H9 (cell line): ENCODE measurements at regions not wholly inside any gene's neighbourhood (a gene's known extent, or its start where the extent isn't known, plus 50 kb on each side); places are given as distances from the start of the nearest gene placed in this dataset.

ENCODE experiments used
- DNase-seq: peaks from one replicate; pipeline ENCODE4 v3.0.0-alpha.2; 2017
- H2AFZ ChIP-seq: one replicate; pipeline ENCODE4 v1.6.1; 2013; ENCODE audit warnings: mild to moderate bottlenecking, low read length, control low read depth, moderate library complexity
- H2AK5ac ChIP-seq: 2 replicates; pipeline ENCODE4 v1.6.1; 2013; ENCODE audit warnings: low read length, control low read depth, mixed read lengths; ENCODE audit not compliant: insufficient read length
- H2BK120ac ChIP-seq: one replicate; pipeline ENCODE4 v1.6.1; 2013; ENCODE audit warnings: low read depth, mild to moderate bottlenecking, low read length, control low read depth, inconsistent platforms; ENCODE audit not compliant: poor library complexity, severe bottlenecking
- H2BK12ac ChIP-seq: 2 replicates; pipeline ENCODE4 v1.6.1; 2013; ENCODE audit warnings: low read length, control low read depth, mixed read lengths, low read depth; ENCODE audit not compliant: insufficient read length
- H2BK15ac ChIP-seq: 2 replicates; pipeline ENCODE4 v1.6.1; 2013; ENCODE audit warnings: low read depth, low read length, control low read depth
- H2BK20ac ChIP-seq: one replicate; pipeline ENCODE4 v1.6.1; 2013; ENCODE audit warnings: low read depth, mild to moderate bottlenecking, low read length, control low read depth, inconsistent platforms; ENCODE audit not compliant: poor library complexity, severe bottlenecking
- H2BK5ac ChIP-seq: 2 replicates; pipeline ENCODE4 v1.6.1; 2013; ENCODE audit warnings: low read length, control low read depth, mixed read lengths; ENCODE audit not compliant: insufficient read length
- H3K14ac ChIP-seq: 2 replicates; pipeline ENCODE4 v1.6.1; 2013; ENCODE audit warnings: low read length, control low read depth; ENCODE audit not compliant: insufficient read depth
- H3K18ac ChIP-seq: 2 replicates; pipeline ENCODE4 v1.6.1; 2013; ENCODE audit warnings: low read depth, mild to moderate bottlenecking, mixed read lengths, low read length, control low read depth; ENCODE audit not compliant: insufficient read length
- H3K23ac ChIP-seq: 2 replicates; pipeline ENCODE4 v1.6.1; 2013; ENCODE audit warnings: low read length, control low read depth, mixed read lengths, low read depth; ENCODE audit not compliant: insufficient read length
- H3K23me2 ChIP-seq: 2 replicates; pipeline ENCODE4 v1.6.1; 2013; ENCODE audit warnings: low read depth, mild to moderate bottlenecking, mixed read lengths, low read length, control low read depth; ENCODE audit not compliant: insufficient read length, poor library complexity, severe bottlenecking
- H3K27ac ChIP-seq: 2 replicates; pipeline ENCODE4 v1.5.1; 2013; ENCODE audit warnings: low read length, control low read depth, mixed read lengths, low read depth; ENCODE audit not compliant: insufficient read length
- H3K27me3 ChIP-seq: 2 replicates; pipeline ENCODE4 v1.6.1; 2013; ENCODE audit warnings: low read length, control low read depth, inconsistent platforms; ENCODE audit not compliant: insufficient read depth
- H3K4ac ChIP-seq: 2 replicates; pipeline ENCODE4 v1.6.1; 2013; ENCODE audit warnings: low read depth, mild to moderate bottlenecking, control low read depth, inconsistent platforms, low read length, moderate library complexity
- H3K4me1 ChIP-seq: 2 replicates; pipeline ENCODE4 v1.6.1; 2013; ENCODE audit warnings: low read length, control low read depth, inconsistent platforms; ENCODE audit not compliant: insufficient read depth
- H3K4me2 ChIP-seq: 2 replicates; pipeline ENCODE4 v1.6.1; 2013; ENCODE audit warnings: low read length, control low read depth, mixed read lengths; ENCODE audit not compliant: insufficient read length, insufficient read depth
- H3K56ac ChIP-seq: 2 replicates; pipeline ENCODE4 v1.6.1; 2013; ENCODE audit warnings: low read depth, mild to moderate bottlenecking, mixed read lengths, low read length, control low read depth; ENCODE audit not compliant: insufficient read length
- H3K79me1 ChIP-seq: 2 replicates; pipeline ENCODE4 v1.6.1; 2013; ENCODE audit warnings: low read depth, mild to moderate bottlenecking, moderate library complexity, low read length, control low read depth, inconsistent platforms; ENCODE audit not compliant: insufficient read depth, poor library complexity, severe bottlenecking
- H3K79me2 ChIP-seq: 2 replicates; pipeline ENCODE4 v1.6.1; 2013; ENCODE audit warnings: low read length, control low read depth, inconsistent platforms; ENCODE audit not compliant: insufficient read depth
- H3K9ac ChIP-seq: 2 replicates; pipeline ENCODE4 v1.6.1; 2013; ENCODE audit warnings: low read length, control low read depth, mixed read lengths; ENCODE audit not compliant: insufficient read length; ENCODE audit errors: extremely low read depth
- H3K9me3 ChIP-seq: one replicate; pipeline ENCODE4 v1.6.1; 2013; ENCODE audit warnings: low read depth, low read length, inconsistent platforms; ENCODE audit not compliant: control insufficient read depth
- H3T11ph ChIP-seq: one replicate; pipeline ENCODE4 v1.6.1; 2013; ENCODE audit warnings: mild to moderate bottlenecking, low read length, control low read depth, inconsistent platforms
- H4K20me1 ChIP-seq: one replicate; pipeline ENCODE4 v1.6.1; 2013; ENCODE audit not compliant: control insufficient read depth, insufficient read length, insufficient read depth
- H4K5ac ChIP-seq: 2 replicates; pipeline ENCODE4 v1.6.1; 2013; ENCODE audit warnings: low read depth, mild to moderate bottlenecking, mixed read lengths, low read length, control low read depth; ENCODE audit not compliant: insufficient read length
- H4K8ac ChIP-seq: replicated peaks from 2 replicates; pipeline ENCODE4 v1.6.1; 2013; ENCODE audit warnings: low read length, control low read depth, mixed read lengths, low read depth; ENCODE audit not compliant: insufficient read length
- H4K91ac ChIP-seq: 2 replicates; pipeline ENCODE4 v1.6.1; 2013; ENCODE audit warnings: low read depth, mild to moderate bottlenecking, moderate library complexity, mixed read lengths, low read length, control low read depth; ENCODE audit not compliant: insufficient read length
- H3K27ac Mint-ChIP-seq, 3 experiments: 2 replicates in 2 of 3; 3 replicates in 1 of 3; pipeline ENCODE4 v1.8.0; 2020 to 2021; ENCODE audit warnings: mixed read lengths in 3 of 3, mild to moderate bottlenecking in 1 of 3, moderate library complexity in 1 of 3
- H3K27me3 Mint-ChIP-seq: 2 replicates; pipeline ENCODE4 v1.8.0; 2021; ENCODE audit warnings: low read depth, mild to moderate bottlenecking, moderate library complexity, mixed read lengths
- H3K36me3 Mint-ChIP-seq, 3 experiments: 2 replicates in 2 of 3; 3 replicates in 1 of 3; pipeline ENCODE4 v1.8.0; 2020 to 2021; ENCODE audit warnings: low read depth in 3 of 3, mixed read lengths in 3 of 3; ENCODE audit not compliant: insufficient read depth in 1 of 3
- H3K4me1 Mint-ChIP-seq, 2 experiments: 2 replicates each; pipeline ENCODE4 v1.8.0; 2020; ENCODE audit warnings: mixed read lengths in 2 of 2
- H3K4me3 Mint-ChIP-seq, 2 experiments: 2 replicates in 1 of 2; 3 replicates in 1 of 2; pipeline ENCODE4 v1.8.0; 2020 to 2021; ENCODE audit warnings: mild to moderate bottlenecking in 2 of 2, mixed read lengths in 2 of 2, moderate library complexity in 1 of 2
- H3K9me3 Mint-ChIP-seq, 2 experiments: 2 replicates in 1 of 2; 3 replicates in 1 of 2; pipeline ENCODE4 v1.8.0; 2020; ENCODE audit warnings: mild to moderate bottlenecking in 2 of 2, mixed read lengths in 2 of 2, moderate library complexity in 1 of 2
- WGBS: extraction: QIAGEN DNeasy Blood & Tissue Kit; methylation state at CpG from one replicate; pipeline ENCODE4 v1.1.7; 2013; ENCODE audit warnings: missing lambda C conversion rate, low lambda C conversion rate, mixed read lengths; ENCODE audit not compliant: insufficient read length; ENCODE audit errors: extremely low coverage; 5-methylcytosine and 5-hydroxymethylcytosine counted together
- TF ChIP-seq, protein P1 (sequence below): fragments of 200-600 bp; sonication (generic); conservative IDR thresholded peaks from 3 replicates; pipeline ENCODE4 v1.8.0; 2021; ENCODE audit warnings: antibody characterized with exemption, mild to moderate bottlenecking

DNA sequence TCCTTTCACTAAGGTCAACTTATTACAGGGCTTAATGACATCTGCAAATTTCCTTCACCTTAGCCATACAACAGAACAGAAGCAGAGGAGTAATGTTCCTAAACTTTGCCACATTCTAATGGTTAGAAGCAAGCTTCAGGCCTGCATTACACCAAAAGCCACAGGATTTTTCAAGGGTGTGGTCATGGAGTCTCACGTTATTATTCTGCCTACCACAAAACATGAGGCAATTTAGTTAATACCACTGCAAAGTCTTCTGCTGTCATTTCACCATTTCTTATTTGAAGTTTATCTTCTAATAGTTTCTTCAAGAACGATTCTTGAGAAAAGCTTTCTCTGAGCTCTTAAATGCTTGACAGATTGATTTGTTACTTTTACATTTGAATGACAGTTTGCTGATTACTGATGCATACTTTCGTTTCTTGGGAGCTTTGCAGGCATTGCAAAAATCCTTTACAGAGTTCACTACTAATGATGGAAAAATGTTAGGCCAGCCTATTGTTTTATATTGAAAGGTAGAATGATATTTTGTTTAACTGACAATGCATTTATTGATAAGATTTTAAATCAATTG, 1257.1 kb downstream of the NSUN3 start:
- H3K9ac ChIP-seq, result no peak overlapping the region
- H4K91ac ChIP-seq, result no peak overlapping the region
- H3T11ph ChIP-seq, result no peak overlapping the region
- Mint-ChIP-seq H3K4me1 (peaks cover 12 to 13% of the 10 kb centered on the region in 2 experiments), H3K36me3 (peaks cover 8 to 18% (median 9%) of the 10 kb centered on the region in 3 experiments), H3K27me3 (no peaks in the 10 kb centered on the region), H3K9me3 (peaks cover 9 to 25% of the 10 kb centered on the region in 2 experiments), H3K27ac (peak overlapping the region; percentile 3 to 96 (median 17); a peak in 5 of 7 replicates), H3K4me3 (no peak overlapping the region)
- H3K4me2 ChIP-seq, result no peak overlapping the region
- H2BK20ac ChIP-seq, result no peak overlapping the region
- H2AK5ac ChIP-seq, result no peak overlapping the region
- H2BK12ac ChIP-seq, result no peak overlapping the region
- TF ChIP-seq, protein P1, sequence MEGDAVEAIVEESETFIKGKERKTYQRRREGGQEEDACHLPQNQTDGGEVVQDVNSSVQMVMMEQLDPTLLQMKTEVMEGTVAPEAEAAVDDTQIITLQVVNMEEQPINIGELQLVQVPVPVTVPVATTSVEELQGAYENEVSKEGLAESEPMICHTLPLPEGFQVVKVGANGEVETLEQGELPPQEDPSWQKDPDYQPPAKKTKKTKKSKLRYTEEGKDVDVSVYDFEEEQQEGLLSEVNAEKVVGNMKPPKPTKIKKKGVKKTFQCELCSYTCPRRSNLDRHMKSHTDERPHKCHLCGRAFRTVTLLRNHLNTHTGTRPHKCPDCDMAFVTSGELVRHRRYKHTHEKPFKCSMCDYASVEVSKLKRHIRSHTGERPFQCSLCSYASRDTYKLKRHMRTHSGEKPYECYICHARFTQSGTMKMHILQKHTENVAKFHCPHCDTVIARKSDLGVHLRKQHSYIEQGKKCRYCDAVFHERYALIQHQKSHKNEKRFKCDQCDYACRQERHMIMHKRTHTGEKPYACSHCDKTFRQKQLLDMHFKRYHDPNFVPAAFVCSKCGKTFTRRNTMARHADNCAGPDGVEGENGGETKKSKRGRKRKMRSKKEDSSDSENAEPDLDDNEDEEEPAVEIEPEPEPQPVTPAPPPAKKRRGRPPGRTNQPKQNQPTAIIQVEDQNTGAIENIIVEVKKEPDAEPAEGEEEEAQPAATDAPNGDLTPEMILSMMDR, result no peak
- H4K5ac ChIP-seq, result no peak overlapping the region
- no peak overlapping the region for H3K4ac ChIP-seq
- H4K8ac ChIP-seq, result no peak overlapping the region
- no peak overlapping the region for H3K23ac ChIP-seq
- no peak overlapping the region for H3K18ac ChIP-seq
- DNase-seq, result no peak
- no peak overlapping the region for H2BK15ac ChIP-seq
- no peaks in the 10 kb centered on the region for H3K79me2 ChIP-seq
- H3K14ac ChIP-seq, result no peak overlapping the region
- no peaks in the 10 kb centered on the region for H3K79me1 ChIP-seq
- no peaks in the 10 kb centered on the region for H3K23me2 ChIP-seq
- H4K20me1 ChIP-seq, result no peaks in the 10 kb centered on the region
- H2AFZ ChIP-seq, result peak overlapping the region; percentile 40
- no peak overlapping the region for H2BK5ac ChIP-seq
- H3K27me3 ChIP-seq, result no peaks in the 10 kb centered on the region
- H3K56ac ChIP-seq, result no peak overlapping the region
- no peak overlapping the region for H2BK120ac ChIP-seq
- H3K27ac ChIP-seq, result peak overlapping the region; percentile 29
- no peaks in the 10 kb centered on the region for H3K9me3 ChIP-seq
- H3K4me1 ChIP-seq, result peaks cover 5% of the 10 kb centered on the region
- no CpG with 5 or more reads among the region's 3 CpGs for WGBS
